OCI-LY7 (cell line): ENCODE measurements at regions not wholly inside any gene's neighbourhood (a gene's known extent, or its start where the extent isn't known, plus 50 kb on each side); places are given as distances from the start of the nearest gene placed in this dataset.

Experiments used
- CTCF ChIP-seq: fragments of 200-600 bp; sonication (generic); conservative IDR thresholded peaks from 2 replicates; pipeline ENCODE4 v1.5.1; 2014; ENCODE audit warnings: mild to moderate bottlenecking, antibody characterized with exemption, low read length, moderate library complexity, mixed read lengths
- EZH2phosphoT487 ChIP-seq: fragments of 200-600 bp; sonication (generic); IDR thresholded peaks from 2 replicates; pipeline ENCODE4 v1.6.1; 2018; ENCODE audit warnings: low read depth, borderline replicate concordance, mild to moderate bottlenecking, mixed run types, antibody characterized with exemption, low read length, moderate library complexity, mixed read lengths

DNA sequence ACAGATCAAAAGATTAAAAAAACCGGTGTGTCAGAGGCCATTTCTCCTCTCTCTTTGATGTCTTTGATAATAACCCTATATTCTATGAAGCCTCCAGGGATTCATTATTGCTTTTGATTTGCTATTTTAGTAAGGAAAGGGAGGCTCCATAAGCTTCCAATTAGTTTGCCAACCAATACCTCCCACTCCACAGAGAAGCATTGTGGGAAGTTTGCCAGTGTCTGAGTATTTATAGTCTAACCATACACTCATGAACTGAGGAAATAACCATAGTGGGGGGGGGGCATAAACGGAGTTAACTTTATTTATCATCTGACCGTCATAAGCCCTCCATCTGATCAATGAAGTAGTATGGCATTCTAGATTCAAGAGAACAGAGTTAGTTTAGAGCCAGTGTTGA lies 1066.8 kb upstream of the PABPC4L start:
- TF ChIP-seq CTCF (no peak), EZH2phosphoT487 (no peak)
